ENCODE measurements at regions not wholly inside any gene's neighbourhood (a gene's known extent, or its start where the extent isn't known, plus 50 kb on each side); places are given as distances from the start of the nearest gene placed in this dataset.

DNA sequence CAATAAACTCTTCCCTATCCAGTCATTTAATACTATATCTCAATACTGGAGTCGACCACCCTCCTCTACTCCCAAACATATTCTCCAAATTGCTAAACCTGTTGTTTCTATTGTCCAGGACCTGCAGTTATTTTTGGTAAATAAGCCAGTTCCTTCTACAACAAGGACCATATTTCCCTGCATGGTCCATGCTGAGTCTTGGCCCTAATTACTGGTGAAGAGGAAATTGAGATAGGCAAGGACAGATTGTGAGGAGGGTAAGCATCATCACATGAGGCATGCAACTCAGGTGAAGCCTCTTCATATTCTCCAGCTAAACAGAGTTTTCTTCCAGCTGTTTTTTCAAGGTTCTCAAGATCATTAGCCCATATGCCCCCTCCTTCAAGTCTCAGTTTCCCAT lies 1193.6 kb downstream of the RAPGEF2 start:
- no peak overlapping the region for H4K5ac ChIP-seq (ENCODE audit: insufficient read length, low read depth, low read length)
- H3K18ac ChIP-seq (ENCODE audit: extremely low read depth, low read length) = no peak overlapping the region
- POLR2A ChIA-PET (ENCODE audit: partially characterized antibody) = no interaction called here
- no peaks in the 10 kb centered on the region for H4K20me1 ChIP-seq (replicated peaks in 1 of 2; ENCODE audit: control insufficient read depth in 1 of 2, insufficient read depth in 2 of 2, low read length in 2 of 2)
- H3K27me3 ChIP-seq (replicated peaks in 1 of 4; ENCODE audit: control insufficient read depth in 3 of 4, extremely low read depth in 1 of 4, insufficient read depth in 3 of 4, low read length in 3 of 4) = no peaks in the 10 kb centered on the region
- no peak overlapping the region for H3K14ac ChIP-seq (ENCODE audit: insufficient read length)
- no peak overlapping the region for H3K56ac ChIP-seq (replicated peaks; ENCODE audit: insufficient read length, low read depth, low read length)
- H3K79me1 ChIP-seq (ENCODE audit: low read depth, low read length) = no peaks in the 10 kb centered on the region
- DNase-seq (ENCODE audit: low read depth in 1 of 2, low spot score in 2 of 2) (no peak), FAIRE-seq (no peak)
- H3K4me1 ChIP-seq (replicated peaks in 1 of 4; ENCODE audit: control insufficient read depth in 3 of 4, insufficient read depth in 4 of 4, low read length in 3 of 4) = no peaks in the 10 kb centered on the region
- no peak overlapping the region for H3K4me3 ChIP-seq (ENCODE audit: extremely low read depth in 1 of 4, insufficient read depth in 2 of 4, low read depth in 3 of 4, low read length in 4 of 4)
- H3K27ac ChIP-seq (ENCODE audit: low read depth, low read length) = no peak overlapping the region
- 94% methylated on average over 1 of the region's 1 CpG; no CpG with 5 or more reads in 1 of the 2 experiments for WGBS, 2 experiments (ENCODE audit: extremely low coverage in 1 of 2, insufficient coverage in 1 of 2, insufficient read length in 1 of 2, insufficient replicate concordance in 2 of 2, low coverage in 1 of 2, low lambda C conversion rate in 2 of 2, missing lambda C conversion rate in 1 of 2)
- H3K23ac ChIP-seq (ENCODE audit: insufficient read length) = no peak overlapping the region
- H2BK120ac ChIP-seq (replicated peaks; ENCODE audit: low read depth, low read length) = no peak overlapping the region
- H4K8ac ChIP-seq (ENCODE audit: extremely low read depth, insufficient read depth, low read length) = no peak overlapping the region
- H2BK15ac ChIP-seq (ENCODE audit: low read length) = no peak overlapping the region
- H3K4me2 ChIP-seq (ENCODE audit: insufficient read depth in 1 of 2, low read depth in 2 of 2, low read length in 2 of 2) = no peak overlapping the region
- H3K36me3 ChIP-seq (ENCODE audit: control insufficient read depth in 2 of 4, insufficient read depth in 4 of 4, low read length in 3 of 4) = no peaks in the 10 kb centered on the region
- H2BK5ac ChIP-seq (ENCODE audit: low read depth, low read length) = no peak overlapping the region
- H3K9me3 ChIP-seq (ENCODE audit: insufficient read depth in 2 of 2, low read depth in 1 of 2, low read length in 1 of 2) = no peaks in the 10 kb centered on the region
- no peak overlapping the region for H4K91ac ChIP-seq (replicated peaks; ENCODE audit: insufficient read length, low read length)
- H3K23me2 ChIP-seq (ENCODE audit: low read depth, low read length) = no peaks in the 10 kb centered on the region
- H3K4ac ChIP-seq (replicated peaks; ENCODE audit: insufficient read length, low read depth, low read length) = no peak overlapping the region
- CTCF ChIA-PET (ENCODE audit: partially characterized antibody) = interaction anchor here (0.6 kb wide), 1 partner anchor 1150 kb away, joined by 3 read pairs; no protein-coding TSS in a partner anchor
- no peak overlapping the region for H3K9ac ChIP-seq (replicated peaks in 1 of 4; ENCODE audit: extremely low read depth in 1 of 4, low read depth in 3 of 4, low read length in 3 of 4)
- H3K79me2 ChIP-seq (ENCODE audit: control insufficient read depth in 1 of 2, insufficient read depth in 2 of 2, low read length in 2 of 2) = no peaks in the 10 kb centered on the region
- H2BK12ac ChIP-seq (ENCODE audit: low read depth, low read length) = no peak overlapping the region
- no peak overlapping the region for H2AFZ ChIP-seq (ENCODE audit: low read length)
- H2AK5ac ChIP-seq (ENCODE audit: low read depth, low read length) = no peak overlapping the region
- no peak overlapping the region for H2BK20ac ChIP-seq (ENCODE audit: low read length)
- TF ChIP-seq GTF2F1 (IDR thresholded peaks at IDR 0.05; ENCODE audit: borderline replicate concordance, low read depth, low read length) (no peak), POLR2A (IDR thresholded peaks at IDR 0.05; ENCODE audit: control extremely low read depth in 1 of 2, low read depth in 2 of 2, low read length in 2 of 2) (no peak), NANOG (IDR thresholded peaks at IDR 0.05; ENCODE audit: insufficient read depth, low read depth, low read length, poor library complexity, severe bottlenecking) (no peak), MAX (IDR thresholded peaks at IDR 0.05) (no peak), TAF7 (optimal IDR thresholded peaks at IDR 0.05; ENCODE audit: borderline replicate concordance, low read depth, low read length) (no peak), ATF2 (IDR thresholded peaks at IDR 0.05; ENCODE audit: low read length) (no peak), BRCA1 (IDR thresholded peaks at IDR 0.05; ENCODE audit: low read depth, low read length) (no peak), SP2 (IDR thresholded peaks at IDR 0.05; ENCODE audit: low read length) (no peak), RNF2 (IDR thresholded peaks at IDR 0.05; ENCODE audit: borderline replicate concordance, low read depth, low read length, missing control alignments, poor library complexity, severe bottlenecking) (no peak), CHD1 (IDR thresholded peaks at IDR 0.05; ENCODE audit: low read depth, low read length) (no peak), FOSL1 (IDR thresholded peaks at IDR 0.05; ENCODE audit: insufficient read depth, low read depth, low read length) (no peak), CBX5 (IDR thresholded peaks at IDR 0.05; ENCODE audit: low read depth, low read length) (no peak), KDM1A (IDR thresholded peaks at IDR 0.05; ENCODE audit: borderline replicate concordance, low read length) (no peak)

Measured in H1 (cell line).